ENCODE measurements at regions not wholly inside any gene's neighbourhood (a gene's known extent, or its start where the extent isn't known, plus 50 kb on each side); places are given as distances from the start of the nearest gene placed in this dataset.

DNA sequence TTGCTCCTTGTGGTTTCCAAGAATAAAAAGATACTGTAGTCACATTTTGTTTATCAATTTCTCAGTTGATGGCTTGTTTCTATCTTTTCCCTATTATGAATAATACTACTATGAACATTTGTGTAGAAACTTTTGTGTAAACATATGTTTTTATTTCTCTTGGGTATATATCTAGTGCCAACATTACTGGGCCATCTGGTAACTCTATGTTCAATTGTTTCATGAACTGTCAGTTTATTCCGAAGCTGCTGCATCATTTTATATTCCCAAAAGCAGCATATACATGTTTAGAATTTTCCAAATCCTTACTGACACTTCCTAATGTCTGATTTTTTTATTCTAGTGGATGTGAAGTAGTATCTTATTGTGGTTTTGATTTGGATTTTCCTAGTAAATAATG lies 737.6 kb upstream of the TMEFF2 start:
- TF ChIP-seq TCF12 (IDR thresholded peaks at IDR 0.05; ENCODE audit: low read depth) (no peak), RAD21 (IDR thresholded peaks at IDR 0.05; ENCODE audit: low read depth) (no peak), EP300 (IDR thresholded peaks at IDR 0.05; ENCODE audit: borderline replicate concordance) (no peak), FOXM1 (IDR thresholded peaks at IDR 0.05; ENCODE audit: borderline replicate concordance, low read depth) (no peak), CEBPB (IDR thresholded peaks at IDR 0.05) (no peak), ZBTB7A (IDR thresholded peaks at IDR 0.05; ENCODE audit: low read depth) (no peak)
